ENCODE measurements at regions not wholly inside any gene's neighbourhood (a gene's known extent, or its start where the extent isn't known, plus 50 kb on each side); places are given as distances from the start of the nearest gene placed in this dataset.

- no peak for TF ChIP-seq CTCF (conservative IDR thresholded peaks at IDR 0.05)
- no peak overlapping the region for H3K27ac ChIP-seq
These were observed 148.6 kb upstream of the LEF1 start for GRCh38 chr4:108317377-108317776.

- TF ChIP-seq CTCF (conservative IDR thresholded peaks at IDR 0.05), result no peak
- no peak overlapping the region for H3K27ac ChIP-seq
These were observed 147.0 kb upstream of the LEF1 start for GRCh38 chr4:108315694-108316093.

GRCh38 chr4:108314900-108315589 lies 146.3 kb upstream of the LEF1 start:
- TF ChIP-seq CTCF (conservative IDR thresholded peaks at IDR 0.05), result no peak
- H3K27ac ChIP-seq, result no peak overlapping the region

- no peak overlapping the region for H3K27ac ChIP-seq
- TF ChIP-seq CTCF (conservative IDR thresholded peaks at IDR 0.05), result no peak
These were observed 145.0 kb upstream of the LEF1 start for GRCh38 chr4:108313546-108314339.

GRCh38 chr4:108311313-108311712 lies 142.6 kb upstream of the LEF1 start:
- H3K27ac ChIP-seq, result no peak overlapping the region
- TF ChIP-seq CTCF (conservative IDR thresholded peaks at IDR 0.05), result no peak

GRCh38 chr4:108303488-108304177 lies 134.9 kb upstream of the LEF1 start:
- no peak overlapping the region; the same call in 1 of the 2 replicates for H3K27ac ChIP-seq
- TF ChIP-seq CTCF (conservative IDR thresholded peaks at IDR 0.05), result no peak
